Upper lobe of right lung (tissue), 1 donor: ENCODE measurements at regions not wholly inside any gene's neighbourhood (a gene's known extent, or its start where the extent isn't known, plus 50 kb on each side); places are given as distances from the start of the nearest gene placed in this dataset.
A peak's percentile ranks its signal among the peaks of the same experiment; 100 is the strongest.

Experiments used
- ATAC-seq: fragments of 200-7000 bp; cut with Tn5 transposase; one replicate; pipeline ENCODE4 v1.9.1; 2020; ENCODE audit warnings: mild to moderate bottlenecking, moderate library complexity
- DNase-seq: peaks from one replicate; pipeline ENCODE4 v3.0.0-alpha.2; 2020
- H3K27ac ChIP-seq: fragments of 200-600 bp; one replicate; pipeline ENCODE4 v1.8.0; 2022
- H3K27me3 ChIP-seq: fragments of 200-600 bp; one replicate; pipeline ENCODE4 v1.8.0; 2022; ENCODE audit warnings: mild to moderate bottlenecking
- H3K36me3 ChIP-seq: fragments of 200-600 bp; one replicate; pipeline ENCODE4 v1.8.0; 2022
- H3K4me1 ChIP-seq: fragments of 200-600 bp; one replicate; pipeline ENCODE4 v1.8.0; 2022
- H3K4me3 ChIP-seq: fragments of 200-600 bp; one replicate; pipeline ENCODE4 v1.8.0; 2022; ENCODE audit warnings: mild to moderate bottlenecking
- H3K9me3 ChIP-seq: fragments of 200-600 bp; one replicate; pipeline ENCODE4 v1.8.0; 2022
- CTCF ChIP-seq: fragments of 200-600 bp; IDR thresholded peaks from one replicate; pipeline ENCODE4 v1.8.0; 2022; ENCODE audit warnings: antibody characterized with exemption
- intact Hi-C: fragments of 100-400 bp; cut with DNase I; formaldehyde crosslinking; loops from one replicate; pipeline ENCODE4 v1.11.0; 2022
- donor health status: DM: no; HTN: yes; CAD: no; lungs with severe emphysema.

GRCh38 chr18:65018184-65018583 is 732.6 kb upstream of the CDH7 start:
- intact Hi-C loops = no loop called here
- no peak for ATAC-seq
- DNase-seq = no peak
- no peaks in the 10 kb centered on the region for H3K9me3 ChIP-seq
- no peak for TF ChIP-seq CTCF
- H3K36me3 ChIP-seq = no peaks in the 10 kb centered on the region
- H3K27ac ChIP-seq = no peak overlapping the region
- no peak overlapping the region for H3K4me3 ChIP-seq
- H3K27me3 ChIP-seq = no peaks in the 10 kb centered on the region
- H3K4me1 ChIP-seq = no peaks in the 10 kb centered on the region

GRCh38 chr18:65017372-65017760 is 733.4 kb upstream of the CDH7 start:
- intact Hi-C loops = no loop called here
- ATAC-seq = peak; percentile 91

GRCh38 chr18:65016631-65017371 is 734.0 kb upstream of the CDH7 start:
- no peak for TF ChIP-seq CTCF
- DNase-seq = peak; percentile 52

More at GRCh38 chr18:65017372-65017760, 733.4 kb upstream of the CDH7 start:
- Histone ChIP-seq H3K9me3 (no peaks in the 10 kb centered on the region), H3K4me1 (no peaks in the 10 kb centered on the region), H3K4me3 (no peak overlapping the region), H3K27me3 (no peaks in the 10 kb centered on the region), H3K27ac (no peak overlapping the region), H3K36me3 (no peaks in the 10 kb centered on the region)
- DNase-seq = no peak
- TF ChIP-seq CTCF = no peak

GRCh38 chr18:64994370-64994769 is 756.4 kb upstream of the CDH7 start:
- intact Hi-C loops = no loop called here
- H3K27me3 ChIP-seq = no peaks in the 10 kb centered on the region
- no peaks in the 10 kb centered on the region for H3K4me1 ChIP-seq
- no peaks in the 10 kb centered on the region for H3K9me3 ChIP-seq
- DNase-seq (no peak), ATAC-seq (no peak)
- H3K27ac ChIP-seq = no peak overlapping the region
- TF ChIP-seq CTCF = no peak
- no peaks in the 10 kb centered on the region for H3K36me3 ChIP-seq
- H3K4me3 ChIP-seq = no peak overlapping the region

More at GRCh38 chr18:65016631-65017371, 734.0 kb upstream of the CDH7 start:
- ATAC-seq = peak; percentile 24
- Histone ChIP-seq H3K36me3 (no peaks in the 10 kb centered on the region), H3K27me3 (no peaks in the 10 kb centered on the region), H3K4me1 (no peaks in the 10 kb centered on the region), H3K4me3 (no peak overlapping the region), H3K9me3 (no peaks in the 10 kb centered on the region), H3K27ac (no peak overlapping the region)
- intact Hi-C loops = no loop called here

GRCh38 chr18:64993695-64994094 is 757.1 kb upstream of the CDH7 start:
- no peaks in the 10 kb centered on the region for H3K27me3 ChIP-seq
- H3K36me3 ChIP-seq = no peaks in the 10 kb centered on the region
- H3K27ac ChIP-seq = no peak overlapping the region
- DNase-seq = no peak
- H3K9me3 ChIP-seq = no peaks in the 10 kb centered on the region
- H3K4me1 ChIP-seq = no peaks in the 10 kb centered on the region
- intact Hi-C loops = no loop called here
- TF ChIP-seq CTCF = no peak
- no peak for ATAC-seq
- H3K4me3 ChIP-seq = no peak overlapping the region
